HepG2 (cell line): ENCODE measurements at regions not wholly inside any gene's neighbourhood (a gene's known extent, or its start where the extent isn't known, plus 50 kb on each side); places are given as distances from the start of the nearest gene placed in this dataset.

Experiments
- ATAC-seq: fragments of 200-7000 bp; cut with Tn5 transposase; 3 replicates; pipeline ENCODE4 v1.9.1; 2020; ENCODE audit warnings: mild to moderate bottlenecking, moderate library complexity
- BruUV-seq: library from RNA; stranded (reverse); fragments of 400-500 nt; replicated peaks from 2 replicates; lab custom pipeline; 2021; lab: Mats Ljungman, UMichigan
- CTCF ChIA-PET: fragments of 300-600 bp; formaldehyde crosslinking; extraction: SDS; loops from one replicate; lab custom pipeline; 2021; ENCODE audit warnings: low total read pairs, inconsistent platforms, low intra/inter-chr PET ratio; lab: Yijun Ruan, JAX
- POLR2A ChIA-PET: fragments of 350-600 bp; sonication (Branson Sonifier 250); formaldehyde crosslinking; loops from one replicate; lab custom pipeline; 2020; ENCODE audit warnings: antibody characterized with exemption, inconsistent platforms; lab: Yijun Ruan, JAX
- DNase-seq: peaks from one replicate; pipeline ENCODE4 v3.0.0-alpha.2; 2015; ENCODE audit warnings: low spot score
- FAIRE-seq: peaks from 3 replicates; lab custom pipeline; 2011; peaks lifted over from hg19 to GRCh38; lab: Jason Lieb, UNC
- H2AFZ ChIP-seq: one replicate; pipeline ENCODE4 v1.6.1; 2011; ENCODE audit warnings: low read length, inconsistent platforms
- H3K27ac ChIP-seq: fragments of 300-600 bp; 3 replicates; pipeline ENCODE4 v1.8.0; 2011; ENCODE audit warnings: mixed run types, mild to moderate bottlenecking, mixed read lengths, low read length, inconsistent platforms; ENCODE audit not compliant: insufficient read depth; ENCODE audit errors: extremely low read length
- H3K27me3 ChIP-seq, 2 experiments: fragments of 200-600 bp in 1 of 2; 2 replicates in 1 of 2; 3 replicates in 1 of 2; pipeline versions ENCODE4 v1.6.0 to v1.8.0; 2011; ENCODE audit warnings: low read length in 2 of 2, mild to moderate bottlenecking in 2 of 2, moderate library complexity in 2 of 2, inconsistent platforms in 1 of 2; ENCODE audit not compliant: insufficient read depth in 2 of 2, control insufficient read depth in 1 of 2
- H3K36me3 ChIP-seq, 2 experiments: fragments of 200-600 bp in 1 of 2; replicated peaks in 1 of 2; 2 replicates in 1 of 2; 3 replicates in 1 of 2; pipeline versions ENCODE4 v1.5.1 to v1.8.0; 2011; ENCODE audit warnings: low read length in 2 of 2, inconsistent platforms in 1 of 2; ENCODE audit not compliant: insufficient read depth in 2 of 2, control insufficient read depth in 1 of 2
- H3K4me1 ChIP-seq: 2 replicates; pipeline ENCODE4 v1.5.1; 2012; ENCODE audit warnings: low read length, inconsistent platforms; ENCODE audit not compliant: insufficient read depth
- H3K4me2 ChIP-seq: 2 replicates; pipeline ENCODE4 v1.6.0; 2011; ENCODE audit warnings: low read depth, low read length, inconsistent platforms
- H3K4me3 ChIP-seq, 3 experiments: fragments of 200-600 bp in 1 of 3; sonication (generic), shearing (Covaris generic) in 1 of 3; replicated peaks in 1 of 3; 2 replicates each; pipeline ENCODE4 v1.5.1; 2011 to 2016; ENCODE audit warnings: low read length in 3 of 3, inconsistent platforms in 2 of 3, low read depth in 2 of 3, mild to moderate bottlenecking in 2 of 3, control low read depth in 1 of 3, mixed read lengths in 1 of 3; ENCODE audit not compliant: insufficient read depth in 1 of 3
- H3K79me2 ChIP-seq: one replicate; pipeline ENCODE4 v1.6.1; 2011; ENCODE audit warnings: low read length, inconsistent platforms; ENCODE audit not compliant: insufficient read depth
- H3K9ac ChIP-seq: 2 replicates; pipeline ENCODE4 v1.6.0; 2011; ENCODE audit warnings: mild to moderate bottlenecking, low read depth, low read length, inconsistent platforms; ENCODE audit not compliant: insufficient read depth
- H3K9me3 ChIP-seq: 2 replicates; pipeline ENCODE4 v1.5.1; 2012; ENCODE audit warnings: mild to moderate bottlenecking, low read length
- H4K20me1 ChIP-seq: 2 replicates; pipeline ENCODE4 v1.6.0; 2011; ENCODE audit warnings: inconsistent platforms, mild to moderate bottlenecking, low read length, moderate library complexity; ENCODE audit not compliant: insufficient read depth
- GTF3A ChIP-seq: sonication (generic); formaldehyde crosslinking; conservative IDR thresholded peaks from 2 replicates; pipeline ENCODE4 v1.4.0; 2020; ENCODE audit warnings: mild to moderate bottlenecking, missing genetic modification reagents
- IKZF1 ChIP-seq: fragments of 450-650 bp; IDR thresholded peaks from 2 replicates; pipeline ENCODE4 v1.7.1; 2016
- MXI1 ChIP-seq: IDR thresholded peaks from 3 replicates; pipeline ENCODE4 v1.6.1; 2012; ENCODE audit warnings: low read depth, low read length, inconsistent platforms, borderline replicate concordance
- ZFP36 ChIP-seq: fragments of 150-350 bp; IDR thresholded peaks from 2 replicates; pipeline ENCODE4 v1.6.1; 2018; ENCODE audit warnings: borderline replicate concordance, low read length, low read depth; ENCODE audit not compliant: partially characterized antibody
- ZNF605 ChIP-seq: sonication (generic); formaldehyde crosslinking; IDR thresholded peaks from 2 replicates; pipeline ENCODE4 v1.8.0; 2022; ENCODE audit warnings: mild to moderate bottlenecking, missing genetic modification reagents
- ZNF646 ChIP-seq: sonication (generic); formaldehyde crosslinking; IDR thresholded peaks from 2 replicates; pipeline ENCODE4 v1.9.0; 2021; ENCODE audit warnings: mild to moderate bottlenecking, missing genetic modification reagents
- WGBS: methylation state at CpG from one replicate; pipeline ENCODE4 v1.1.6; 2017; ENCODE audit warnings: low lambda C conversion rate; 5-methylcytosine and 5-hydroxymethylcytosine counted together
- in situ Hi-C: cut with HindIII; loops from 2 replicates; pipeline ENCODE4 v1.10.0; 2017; ENCODE audit warnings: low pct_unique_long_range_greater_than_20kb; ENCODE audit not compliant: extremely low pct_ligation_motif_present
- intact Hi-C: fragments of 100-400 bp; cut with micrococcal nuclease; formaldehyde crosslinking; loops from one replicate; pipeline ENCODE4 v1.10.0; 2022; ENCODE audit not compliant: unreplicated experiment

- no peaks in the 10 kb centered on the region for H3K4me1 ChIP-seq
- no peaks in the 10 kb centered on the region for H3K9me3 ChIP-seq
- intact Hi-C loops: no loop called here
- H3K4me3 ChIP-seq: no peak overlapping the region
- TF ChIP-seq ZNF646 (no peak), ZFP36 (no peak), IKZF1 (no peak), ZNF605 (no peak), MXI1 (no peak), GTF3A (CRISPR knock-in tag) (no peak)
- ATAC-seq (no peak), DNase-seq (no peak), FAIRE-seq (no peak)
- no peak overlapping the region for H2AFZ ChIP-seq
- in situ Hi-C loops: no loop called here
- no peaks in the 10 kb centered on the region; a peak in 1 of 5 replicates for H3K27me3 ChIP-seq
- no peaks in the 10 kb centered on the region for H3K79me2 ChIP-seq
- H3K36me3 ChIP-seq: no peaks in the 10 kb centered on the region
- no peak overlapping the region for H3K9ac ChIP-seq
- ChIA-PET POLR2A (no interaction called here), CTCF (no interaction called here)
- BruUV-seq: no TSS peak
- H3K27ac ChIP-seq: no peak overlapping the region
- no peaks in the 10 kb centered on the region for H4K20me1 ChIP-seq
- no peak overlapping the region for H3K4me2 ChIP-seq
- 10% methylated on average over 7 of the region's 7 CpGs for WGBS
These were observed 306.0 kb downstream of the RNF144B start for GRCh38 chr6:18692929-18693685.
